ENCODE measurements at regions not wholly inside any gene's neighbourhood (a gene's known extent, or its start where the extent isn't known, plus 50 kb on each side); places are given as distances from the start of the nearest gene placed in this dataset.

DNA sequence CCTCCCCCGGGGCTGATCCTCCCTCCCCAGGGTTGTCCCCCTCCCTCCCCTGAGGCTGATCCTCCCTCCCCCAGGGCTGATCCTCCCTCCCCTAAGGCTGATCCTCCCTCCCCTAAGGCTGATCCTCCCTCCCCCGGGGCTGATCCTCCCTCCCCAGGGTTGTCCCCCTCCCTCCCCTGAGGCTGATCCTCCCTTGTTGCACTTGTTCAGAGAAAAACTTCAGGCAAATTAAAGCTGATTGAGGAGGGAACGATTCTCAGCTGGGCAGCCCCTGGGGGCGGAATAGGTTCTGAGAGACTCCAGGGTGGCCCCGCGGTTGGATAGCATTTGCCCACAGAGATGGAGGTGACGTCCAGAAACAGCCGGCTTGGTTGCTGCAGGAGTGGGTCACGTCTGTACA lies 110.7 kb upstream of the ADRA2C start:
- TF ChIP-seq, protein P1, sequence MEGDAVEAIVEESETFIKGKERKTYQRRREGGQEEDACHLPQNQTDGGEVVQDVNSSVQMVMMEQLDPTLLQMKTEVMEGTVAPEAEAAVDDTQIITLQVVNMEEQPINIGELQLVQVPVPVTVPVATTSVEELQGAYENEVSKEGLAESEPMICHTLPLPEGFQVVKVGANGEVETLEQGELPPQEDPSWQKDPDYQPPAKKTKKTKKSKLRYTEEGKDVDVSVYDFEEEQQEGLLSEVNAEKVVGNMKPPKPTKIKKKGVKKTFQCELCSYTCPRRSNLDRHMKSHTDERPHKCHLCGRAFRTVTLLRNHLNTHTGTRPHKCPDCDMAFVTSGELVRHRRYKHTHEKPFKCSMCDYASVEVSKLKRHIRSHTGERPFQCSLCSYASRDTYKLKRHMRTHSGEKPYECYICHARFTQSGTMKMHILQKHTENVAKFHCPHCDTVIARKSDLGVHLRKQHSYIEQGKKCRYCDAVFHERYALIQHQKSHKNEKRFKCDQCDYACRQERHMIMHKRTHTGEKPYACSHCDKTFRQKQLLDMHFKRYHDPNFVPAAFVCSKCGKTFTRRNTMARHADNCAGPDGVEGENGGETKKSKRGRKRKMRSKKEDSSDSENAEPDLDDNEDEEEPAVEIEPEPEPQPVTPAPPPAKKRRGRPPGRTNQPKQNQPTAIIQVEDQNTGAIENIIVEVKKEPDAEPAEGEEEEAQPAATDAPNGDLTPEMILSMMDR (IDR thresholded peaks at IDR 0.05): no peak
- Histone ChIP-seq H3K27ac (no peak overlapping the region), H3K4me3 (no peak overlapping the region), H3K36me3 (no peaks in the 10 kb centered on the region), H3K4me1 (no peaks in the 10 kb centered on the region), H3K27me3 (peaks cover 0 to 11% (median 0%) of the 10 kb centered on the region in 4 donors), H3K9me3 (no peaks in the 10 kb centered on the region)
- FAIRE-seq: no peak
- intact Hi-C loops (cut with DNase I): no loop called here
- no peak for ATAC-seq
- peak in 1 of 6 donors; percentile 19 for DNase-seq
- WGBS, 2 donors: 24 to 34% methylated on average over 8 to 9 of the region's 9 CpGs

DNA sequence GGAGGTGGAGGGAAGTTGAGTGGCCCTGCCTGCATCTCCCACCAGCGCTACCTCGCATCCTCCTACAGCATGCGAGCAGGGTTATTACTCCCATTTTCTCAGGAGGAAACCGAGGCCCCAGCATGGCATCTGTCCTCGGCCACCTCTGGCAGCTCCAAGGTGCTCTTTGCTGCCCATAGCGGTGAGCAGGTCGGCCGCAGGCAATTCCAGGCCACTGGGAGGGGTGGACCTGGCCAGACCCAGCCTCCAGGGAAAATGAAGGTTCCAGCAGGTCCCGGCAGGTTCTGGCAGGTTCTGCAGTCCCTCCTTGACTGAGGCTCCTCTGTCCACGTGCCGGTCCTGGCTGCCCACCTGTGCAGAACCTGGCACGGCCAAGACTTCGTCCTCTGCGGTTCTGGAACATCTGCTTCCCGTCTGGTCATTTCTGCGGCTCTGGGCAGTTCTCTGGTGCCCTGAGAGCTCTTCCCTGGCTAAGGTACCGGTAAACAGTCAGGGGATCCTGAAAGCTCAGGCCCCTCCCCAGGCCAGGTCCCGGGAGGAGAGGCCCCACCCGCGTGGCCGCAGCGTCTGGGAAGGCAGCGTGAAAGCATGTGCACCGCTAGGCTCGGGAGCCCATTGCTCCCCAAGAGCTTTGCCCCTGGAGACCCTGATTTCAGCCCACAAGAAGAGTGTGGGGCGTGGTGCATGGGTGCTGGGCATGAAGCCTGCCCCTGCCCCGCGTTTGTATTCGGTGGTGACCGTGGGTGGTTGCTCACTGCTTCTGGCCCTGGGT lies 112.0 kb upstream of the ADRA2C start:
- no peak for FAIRE-seq
- peaks cover 0 to 11% (median 0%) of the 10 kb centered on the region in 4 donors for H3K27me3 ChIP-seq
- no peaks in the 10 kb centered on the region for H3K9me3 ChIP-seq
- H3K4me3 ChIP-seq: no peak overlapping the region
- intact Hi-C loops (cut with DNase I): no loop called here
- peak in 1 of 6 donors; percentile 34 for DNase-seq
- ATAC-seq: no peak
- WGBS, 2 donors: 71 to 75% methylated on average over 30 of the region's 30 CpGs
- H3K4me1 ChIP-seq: no peaks in the 10 kb centered on the region
- no peak overlapping the region for H3K27ac ChIP-seq
- no peaks in the 10 kb centered on the region for H3K36me3 ChIP-seq
- TF ChIP-seq, protein P1 (IDR thresholded peaks at IDR 0.05): no peak

DNA sequence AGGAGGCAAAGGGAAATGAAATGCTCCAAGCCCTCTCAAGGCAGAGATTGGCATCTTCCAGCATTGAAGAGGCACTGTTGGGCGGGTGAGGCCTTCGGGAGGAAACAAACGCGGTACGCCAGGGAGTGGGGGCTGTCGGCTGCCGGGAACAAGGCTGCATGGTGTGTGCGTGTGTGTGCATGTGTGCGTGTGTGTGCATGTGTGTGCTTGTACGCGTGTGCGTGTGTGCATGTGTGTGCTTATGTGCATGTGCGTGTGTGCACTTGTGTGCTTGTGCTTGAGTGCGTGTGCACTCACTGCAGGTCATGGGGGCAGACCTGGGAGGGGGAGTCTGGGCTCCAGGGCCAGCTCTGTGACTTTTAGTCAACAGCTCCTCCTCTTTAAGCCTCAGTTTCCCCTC lies 113.6 kb upstream of the ADRA2C start:
- H3K9me3 ChIP-seq: no peaks in the 10 kb centered on the region
- ATAC-seq: no peak
- FAIRE-seq: no peak
- no peaks in the 10 kb centered on the region for H3K4me1 ChIP-seq
- H3K4me3 ChIP-seq: no peak overlapping the region
- 76 to 85% methylated on average over 14 of the region's 14 CpGs for whole genome bisulfite sequencing, 2 donors
- TF ChIP-seq, protein P1 (IDR thresholded peaks at IDR 0.05): no peak
- no peaks in the 10 kb centered on the region for H3K36me3 ChIP-seq
- H3K27me3 ChIP-seq: peaks cover 0 to 11% (median 0%) of the 10 kb centered on the region in 4 donors
- DNase-seq: peak in 1 of 6 donors; percentile 28
- intact Hi-C loops (cut with DNase I): no loop called here
- no peak overlapping the region for H3K27ac ChIP-seq

DNA sequence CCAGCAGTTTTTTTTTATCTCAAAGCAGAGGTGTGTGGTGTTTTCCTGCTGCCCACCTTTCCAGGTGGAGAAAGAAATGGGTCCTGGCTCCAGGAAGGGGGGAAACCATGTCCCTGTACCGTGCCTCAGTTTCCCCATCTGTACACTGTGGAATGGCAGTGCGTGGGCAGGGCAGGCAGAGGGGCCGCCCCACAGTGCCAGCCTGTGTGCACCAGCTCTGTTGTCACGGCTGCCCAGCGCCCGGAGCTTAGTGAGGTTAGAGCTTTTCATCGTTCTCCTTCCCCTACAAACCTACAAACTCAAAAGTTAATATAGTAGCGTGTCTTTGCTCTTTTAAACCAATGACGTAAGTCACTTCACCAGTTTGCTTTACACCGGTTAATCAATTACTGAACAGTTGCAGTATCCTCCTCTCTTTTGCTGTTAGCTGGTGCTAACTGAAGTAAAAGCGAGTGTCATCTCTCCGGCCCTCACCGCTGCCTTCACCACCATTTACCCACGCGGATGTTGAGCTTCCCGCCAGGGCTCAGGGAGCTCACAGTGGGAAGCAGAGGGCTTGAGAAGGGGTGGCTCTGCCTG lies 114.8 kb upstream of the ADRA2C start:
- Histone ChIP-seq H3K27ac (no peak overlapping the region), H3K4me1 (no peaks in the 10 kb centered on the region), H3K36me3 (no peaks in the 10 kb centered on the region), H3K27me3 (peaks cover 0 to 6% (median 0%) of the 10 kb centered on the region in 4 donors), H3K9me3 (no peaks in the 10 kb centered on the region), H3K4me3 (no peak overlapping the region)
- FAIRE-seq (no peak), DNase-seq (no peak), ATAC-seq (no peak)
- WGBS, 2 donors: 30 to 42% methylated on average over 16 of the region's 16 CpGs
- TF ChIP-seq, protein P1 (IDR thresholded peaks at IDR 0.05): no peak
- intact Hi-C loops (cut with DNase I): no loop called here

- Histone ChIP-seq H3K4me3 (no peak overlapping the region), H3K27ac (no peak overlapping the region), H3K4me1 (no peaks in the 10 kb centered on the region), H3K9me3 (no peaks in the 10 kb centered on the region), H3K27me3 (peaks cover 0 to 3% (median 0%) of the 10 kb centered on the region in 4 donors), H3K36me3 (no peaks in the 10 kb centered on the region)
- TF ChIP-seq, protein P1 (IDR thresholded peaks at IDR 0.05): no peak
- DNase-seq (no peak), FAIRE-seq (no peak), ATAC-seq (no peak)
- WGBS, 2 donors: 72 to 83% methylated on average over 16 of the region's 16 CpGs
- intact Hi-C loops (cut with DNase I): no loop called here
Measured at GRCh38 chr4:3649491-3649890, 116.7 kb upstream of the ADRA2C start.

Data from pancreas (tissue), 10 donors.